ENCODE measurements at regions not wholly inside any gene's neighbourhood (a gene's known extent, or its start where the extent isn't known, plus 50 kb on each side); places are given as distances from the start of the nearest gene placed in this dataset.

- peak; percentile 68 for DNase-seq (ENCODE audit: extremely low spot score)
- WGBS: 92% methylated on average over 5 of the region's 5 CpGs
- Histone ChIP-seq H3K9me3 (no peaks in the 10 kb centered on the region), H3K27me3 (no peaks in the 10 kb centered on the region), H3K27ac (replicated peaks in 1 of 4) (no peak overlapping the region), H3K36me3 (no peaks in the 10 kb centered on the region), H3K4me1 (no peaks in the 10 kb centered on the region), H3K4me3 (no peak overlapping the region)
- intact Hi-C loops (cut with DNase I): no loop called here
- TF ChIP-seq POLR2A (IDR thresholded peaks at IDR 0.05; ENCODE audit: low read depth) (no peak), EP300 (IDR thresholded peaks at IDR 0.05) (no peak), CTCF (IDR thresholded peaks at IDR 0.05) (no peak), POLR2AphosphoS5 (IDR thresholded peaks at IDR 0.05) (no peak)
Measured at GRCh38 chr2:7121851-7122250, 204.6 kb downstream of the RNF144A start.

- no peak for TF ChIP-seq CTCF (IDR thresholded peaks at IDR 0.05)
- TF ChIP-seq POLR2AphosphoS5 (IDR thresholded peaks at IDR 0.05): no peak
- no peak for TF ChIP-seq EP300 (IDR thresholded peaks at IDR 0.05)
- TF ChIP-seq POLR2A (IDR thresholded peaks at IDR 0.05; ENCODE audit: low read depth): no peak
- H3K9me3 ChIP-seq: no peaks in the 10 kb centered on the region
- WGBS: 87% methylated on average over 2 of the region's 2 CpGs
- H3K27me3 ChIP-seq: no peaks in the 10 kb centered on the region
- no peaks in the 10 kb centered on the region for H3K36me3 ChIP-seq
- H3K27ac ChIP-seq (replicated peaks in 1 of 4): no peak overlapping the region
- DNase-seq (ENCODE audit: extremely low spot score): no peak
- intact Hi-C loops (cut with DNase I): no loop called here
- no peak overlapping the region for H3K4me3 ChIP-seq
- peaks cover 0 to 7% (median 0%) of the 10 kb centered on the region in 4 donors for H3K4me1 ChIP-seq
Measured at GRCh38 chr2:7127156-7127555, 209.9 kb downstream of the RNF144A start.

- no peak overlapping the region for H3K27ac ChIP-seq (replicated peaks in 1 of 4)
- H3K36me3 ChIP-seq: no peaks in the 10 kb centered on the region
- peaks cover 0 to 7% (median 0%) of the 10 kb centered on the region in 4 donors for H3K4me1 ChIP-seq
- DNase-seq (ENCODE audit: extremely low spot score): no peak
- H3K4me3 ChIP-seq: no peak overlapping the region
- H3K9me3 ChIP-seq: no peaks in the 10 kb centered on the region
- TF ChIP-seq POLR2A (IDR thresholded peaks at IDR 0.05; ENCODE audit: low read depth) (no peak), CTCF (IDR thresholded peaks at IDR 0.05) (no peak), POLR2AphosphoS5 (IDR thresholded peaks at IDR 0.05) (no peak), EP300 (IDR thresholded peaks at IDR 0.05) (no peak)
- intact Hi-C loops (cut with DNase I): no loop called here
- no peaks in the 10 kb centered on the region for H3K27me3 ChIP-seq
Measured at GRCh38 chr2:7127687-7128086, 210.5 kb downstream of the RNF144A start.

- intact Hi-C loops (cut with DNase I): no loop called here
- H3K27me3 ChIP-seq: no peaks in the 10 kb centered on the region
- WGBS: 70% methylated on average over 5 of the region's 5 CpGs
- H3K36me3 ChIP-seq: no peaks in the 10 kb centered on the region
- H3K4me1 ChIP-seq: peaks cover 0 to 7% (median 0%) of the 10 kb centered on the region in 4 donors
- no peak overlapping the region for H3K27ac ChIP-seq (replicated peaks in 1 of 4)
- no peaks in the 10 kb centered on the region for H3K9me3 ChIP-seq
- TF ChIP-seq POLR2A (IDR thresholded peaks at IDR 0.05; ENCODE audit: low read depth): no peak
- no peak for TF ChIP-seq CTCF (IDR thresholded peaks at IDR 0.05)
- TF ChIP-seq EP300 (IDR thresholded peaks at IDR 0.05): no peak
- no peak for TF ChIP-seq POLR2AphosphoS5 (IDR thresholded peaks at IDR 0.05)
- H3K4me3 ChIP-seq: no peak overlapping the region
- peak; percentile 53 for DNase-seq (ENCODE audit: extremely low spot score)
Measured at GRCh38 chr2:7131261-7131660, 214.0 kb downstream of the RNF144A start.

- H3K4me1 ChIP-seq: peaks cover 0 to 7% (median 0%) of the 10 kb centered on the region in 4 donors
- WGBS: 100% methylated on average over 3 of the region's 3 CpGs
- no peaks in the 10 kb centered on the region for H3K36me3 ChIP-seq
- intact Hi-C loops (cut with DNase I): no loop called here
- no peak overlapping the region for H3K27ac ChIP-seq (replicated peaks in 1 of 4)
- TF ChIP-seq CTCF (IDR thresholded peaks at IDR 0.05) (no peak), EP300 (IDR thresholded peaks at IDR 0.05) (no peak), POLR2AphosphoS5 (IDR thresholded peaks at IDR 0.05) (no peak), POLR2A (IDR thresholded peaks at IDR 0.05; ENCODE audit: low read depth) (no peak)
- no peak for DNase-seq (ENCODE audit: extremely low spot score)
- no peak overlapping the region for H3K4me3 ChIP-seq
- no peaks in the 10 kb centered on the region for H3K9me3 ChIP-seq
- H3K27me3 ChIP-seq: no peaks in the 10 kb centered on the region
Measured at GRCh38 chr2:7132753-7133152, 215.5 kb downstream of the RNF144A start.

Data from esophagus muscularis mucosa (tissue), 4 donors.